ENCODE measurements at regions not wholly inside any gene's neighbourhood (a gene's known extent, or its start where the extent isn't known, plus 50 kb on each side); places are given as distances from the start of the nearest gene placed in this dataset.

DNA sequence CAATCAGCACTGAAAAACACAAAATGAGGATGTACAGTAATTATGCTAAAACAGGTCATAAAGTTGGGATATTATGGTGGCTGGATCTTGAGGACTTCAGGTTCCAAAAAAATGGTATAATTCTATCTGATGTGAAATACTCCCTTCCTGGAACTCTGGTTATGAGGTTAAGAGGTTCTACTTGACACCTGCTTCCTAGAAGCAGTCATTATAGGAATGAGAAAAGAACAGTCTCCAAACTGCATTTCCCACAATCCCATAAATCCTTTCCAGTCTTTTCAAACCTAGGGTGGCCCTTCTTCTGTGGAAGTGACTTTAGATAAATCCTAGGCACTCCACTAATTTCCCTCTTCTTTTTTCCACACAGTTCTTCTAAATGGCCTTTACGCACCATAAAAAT, 63.7 kb upstream of the OR10AD1 start:
- H3K9ac ChIP-seq (ENCODE audit: low read length in 3 of 3), result no peak overlapping the region
- no peak overlapping the region for H3K4me3 ChIP-seq (ENCODE audit: low read length in 3 of 3)
- no peak overlapping the region for H3K27ac ChIP-seq (ENCODE audit: low read depth in 2 of 2, low read length in 2 of 2)
- DNase-seq, result no peak
- no peaks in the 10 kb centered on the region for H3K27me3 ChIP-seq (ENCODE audit: control insufficient read depth, insufficient read depth, low read length)
- intact Hi-C loops (cut with DNase I), result no loop called here
- H3K9me3 ChIP-seq (ENCODE audit: control insufficient read depth in 2 of 3, insufficient read depth in 1 of 3, low read length in 3 of 3), result no peaks in the 10 kb centered on the region
- TF ChIP-seq, protein P1, sequence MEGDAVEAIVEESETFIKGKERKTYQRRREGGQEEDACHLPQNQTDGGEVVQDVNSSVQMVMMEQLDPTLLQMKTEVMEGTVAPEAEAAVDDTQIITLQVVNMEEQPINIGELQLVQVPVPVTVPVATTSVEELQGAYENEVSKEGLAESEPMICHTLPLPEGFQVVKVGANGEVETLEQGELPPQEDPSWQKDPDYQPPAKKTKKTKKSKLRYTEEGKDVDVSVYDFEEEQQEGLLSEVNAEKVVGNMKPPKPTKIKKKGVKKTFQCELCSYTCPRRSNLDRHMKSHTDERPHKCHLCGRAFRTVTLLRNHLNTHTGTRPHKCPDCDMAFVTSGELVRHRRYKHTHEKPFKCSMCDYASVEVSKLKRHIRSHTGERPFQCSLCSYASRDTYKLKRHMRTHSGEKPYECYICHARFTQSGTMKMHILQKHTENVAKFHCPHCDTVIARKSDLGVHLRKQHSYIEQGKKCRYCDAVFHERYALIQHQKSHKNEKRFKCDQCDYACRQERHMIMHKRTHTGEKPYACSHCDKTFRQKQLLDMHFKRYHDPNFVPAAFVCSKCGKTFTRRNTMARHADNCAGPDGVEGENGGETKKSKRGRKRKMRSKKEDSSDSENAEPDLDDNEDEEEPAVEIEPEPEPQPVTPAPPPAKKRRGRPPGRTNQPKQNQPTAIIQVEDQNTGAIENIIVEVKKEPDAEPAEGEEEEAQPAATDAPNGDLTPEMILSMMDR (IDR thresholded peaks at IDR 0.05; ENCODE audit: borderline replicate concordance, extremely low read depth, insufficient read depth), result no peak
- no peak for FAIRE-seq
- no peaks in the 10 kb centered on the region for H3K36me3 ChIP-seq (ENCODE audit: control insufficient read depth in 2 of 3, insufficient read depth in 3 of 3, low read length in 3 of 3)
- H3K4me1 ChIP-seq (ENCODE audit: control insufficient read depth in 2 of 3, insufficient read depth in 2 of 3, low read depth in 1 of 3, low read length in 3 of 3), result no peaks in the 10 kb centered on the region

GRCh38 chr12:48265777-48266176, 62.7 kb upstream of the OR10AD1 start:
- TF ChIP-seq, protein P1 (IDR thresholded peaks at IDR 0.05; ENCODE audit: borderline replicate concordance, extremely low read depth, insufficient read depth), result no peak
- H3K36me3 ChIP-seq (ENCODE audit: control insufficient read depth in 2 of 3, insufficient read depth in 3 of 3, low read length in 3 of 3), result no peaks in the 10 kb centered on the region
- DNase-seq (no peak), FAIRE-seq (no peak)
- no peak overlapping the region for H3K4me3 ChIP-seq (ENCODE audit: low read length in 3 of 3)
- no peak overlapping the region for H3K9ac ChIP-seq (ENCODE audit: low read length in 3 of 3)
- intact Hi-C loops (cut with DNase I), result no loop called here
- H3K4me1 ChIP-seq (ENCODE audit: control insufficient read depth in 2 of 3, insufficient read depth in 2 of 3, low read depth in 1 of 3, low read length in 3 of 3), result no peaks in the 10 kb centered on the region
- no peaks in the 10 kb centered on the region for H3K9me3 ChIP-seq (ENCODE audit: control insufficient read depth in 2 of 3, insufficient read depth in 1 of 3, low read length in 3 of 3)
- H3K27ac ChIP-seq (ENCODE audit: low read depth in 2 of 2, low read length in 2 of 2), result no peak overlapping the region
- H3K27me3 ChIP-seq (ENCODE audit: control insufficient read depth, insufficient read depth, low read length), result no peaks in the 10 kb centered on the region

- Histone ChIP-seq H3K36me3 (ENCODE audit: control insufficient read depth in 2 of 3, insufficient read depth in 3 of 3, low read length in 3 of 3) (no peaks in the 10 kb centered on the region), H3K4me3 (ENCODE audit: low read length in 3 of 3) (no peak overlapping the region), H3K27me3 (ENCODE audit: control insufficient read depth, insufficient read depth, low read length) (no peaks in the 10 kb centered on the region), H3K4me1 (ENCODE audit: control insufficient read depth in 2 of 3, insufficient read depth in 2 of 3, low read depth in 1 of 3, low read length in 3 of 3) (no peaks in the 10 kb centered on the region), H3K27ac (ENCODE audit: low read depth in 2 of 2, low read length in 2 of 2) (no peak overlapping the region), H3K9me3 (ENCODE audit: control insufficient read depth in 2 of 3, insufficient read depth in 1 of 3, low read length in 3 of 3) (no peaks in the 10 kb centered on the region), H3K9ac (ENCODE audit: low read length in 3 of 3) (no peak overlapping the region)
- DNase-seq (no peak), FAIRE-seq (no peak)
- TF ChIP-seq, protein P1 (IDR thresholded peaks at IDR 0.05; ENCODE audit: borderline replicate concordance, extremely low read depth, insufficient read depth), result no peak
- intact Hi-C loops (cut with DNase I), result no loop called here
These were observed 60.5 kb upstream of the OR10AD1 start for GRCh38 chr12:48263617-48264016.

GRCh38 chr12:48261773-48262172, 58.7 kb upstream of the OR10AD1 start:
- Histone ChIP-seq H3K4me3 (ENCODE audit: low read length in 3 of 3) (no peak overlapping the region), H3K4me1 (ENCODE audit: control insufficient read depth in 2 of 3, insufficient read depth in 2 of 3, low read depth in 1 of 3, low read length in 3 of 3) (no peaks in the 10 kb centered on the region), H3K27ac (ENCODE audit: low read depth in 2 of 2, low read length in 2 of 2) (no peak overlapping the region), H3K9me3 (ENCODE audit: control insufficient read depth in 2 of 3, insufficient read depth in 1 of 3, low read length in 3 of 3) (no peaks in the 10 kb centered on the region), H3K36me3 (ENCODE audit: control insufficient read depth in 2 of 3, insufficient read depth in 3 of 3, low read length in 3 of 3) (no peaks in the 10 kb centered on the region), H3K9ac (ENCODE audit: low read length in 3 of 3) (no peak overlapping the region), H3K27me3 (ENCODE audit: control insufficient read depth, insufficient read depth, low read length) (no peaks in the 10 kb centered on the region)
- intact Hi-C loops (cut with DNase I), result no loop called here
- FAIRE-seq (no peak), DNase-seq (no peak)
- TF ChIP-seq, protein P1 (IDR thresholded peaks at IDR 0.05; ENCODE audit: borderline replicate concordance, extremely low read depth, insufficient read depth), result no peak

Measured in kidney (tissue), 13 donors.